Globus pallidus (tissue), 1 donor: ENCODE measurements at regions not wholly inside any gene's neighbourhood (a gene's known extent, or its start where the extent isn't known, plus 50 kb on each side); places are given as distances from the start of the nearest gene placed in this dataset.

Source experiments
- DNase-seq: peaks from one replicate; pipeline ENCODE4 v3.0.0-alpha.2; 2015; ENCODE audit warnings: low spot score

DNA sequence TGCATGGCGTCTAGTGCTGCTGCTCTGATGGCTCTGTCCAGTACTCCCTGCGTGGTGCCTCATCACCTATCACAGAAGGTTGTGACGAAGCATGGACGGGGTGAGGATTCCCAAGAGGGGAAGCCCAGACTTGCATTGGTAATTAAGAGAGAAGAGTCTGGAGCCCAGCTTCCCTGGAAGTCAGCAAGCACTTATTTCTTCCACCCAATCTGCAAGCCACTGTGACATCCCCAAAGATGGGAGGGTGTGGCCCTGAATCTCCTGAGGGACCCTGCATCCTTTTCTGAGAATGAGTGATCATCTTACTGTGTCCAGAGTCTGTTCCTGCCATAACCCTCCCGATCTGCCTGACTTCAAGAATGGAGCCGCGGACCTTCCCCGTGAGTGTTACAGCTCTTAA is 166.7 kb downstream of the PTPN20 start:
- no peak for DNase-seq

DNA sequence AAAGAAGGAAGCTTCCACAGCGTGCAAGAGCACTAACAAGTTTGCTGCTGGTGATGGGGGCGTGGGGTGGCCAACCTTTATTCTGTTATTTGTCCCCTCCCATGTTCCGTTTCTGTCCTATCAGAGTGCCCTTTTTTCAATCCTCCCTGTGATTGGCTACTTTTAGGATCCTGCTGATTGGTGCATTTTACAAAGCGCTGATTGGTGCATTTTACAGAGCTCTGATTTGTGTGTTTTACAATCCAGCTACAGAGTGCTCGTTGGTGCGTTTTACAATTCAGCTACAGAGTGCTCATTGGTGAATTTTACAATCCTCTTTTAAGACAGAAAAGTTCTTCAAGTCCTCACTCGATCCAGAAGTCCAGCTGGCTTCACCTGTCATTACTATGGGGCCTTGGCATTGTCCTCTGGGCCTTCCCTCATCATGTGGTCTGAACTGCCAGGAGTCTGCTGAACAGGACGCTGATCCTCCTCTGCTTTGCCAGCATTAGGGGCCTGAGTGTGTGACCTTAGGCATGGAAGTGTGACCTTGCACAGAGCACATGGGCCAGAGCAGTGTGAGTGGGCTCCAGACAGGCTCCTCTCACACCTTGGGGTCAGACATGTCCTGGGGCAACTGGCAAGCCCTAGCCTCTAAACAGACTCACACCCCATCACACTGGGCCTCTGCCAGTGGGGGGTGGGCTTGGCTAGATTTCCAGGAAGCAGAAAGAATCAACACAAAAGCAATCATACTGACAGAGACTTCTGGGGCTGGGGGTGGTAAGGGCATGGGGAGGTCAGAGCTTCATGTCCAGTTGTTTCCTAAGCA is 167.4 kb downstream of the PTPN20 start:
- DNase-seq, result no peak

DNA sequence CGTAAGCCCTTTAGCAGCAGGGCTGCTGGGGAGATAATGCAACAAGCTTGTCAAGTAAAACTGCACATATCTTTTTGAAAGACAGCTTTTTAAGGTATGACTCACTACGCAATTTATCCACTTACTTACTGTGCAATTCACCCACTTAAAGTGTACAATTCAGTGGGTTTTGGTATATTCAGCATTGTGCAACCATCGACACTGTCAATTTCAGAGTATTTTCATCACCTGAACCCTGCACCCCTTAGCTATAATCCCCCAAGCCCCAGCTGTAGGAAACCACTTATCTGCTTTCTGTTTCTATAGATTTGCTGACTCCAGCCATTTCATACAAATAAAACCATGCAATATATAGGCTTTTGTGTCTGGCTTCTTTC is 168.0 kb downstream of the PTPN20 start:
- no peak for DNase-seq

DNA sequence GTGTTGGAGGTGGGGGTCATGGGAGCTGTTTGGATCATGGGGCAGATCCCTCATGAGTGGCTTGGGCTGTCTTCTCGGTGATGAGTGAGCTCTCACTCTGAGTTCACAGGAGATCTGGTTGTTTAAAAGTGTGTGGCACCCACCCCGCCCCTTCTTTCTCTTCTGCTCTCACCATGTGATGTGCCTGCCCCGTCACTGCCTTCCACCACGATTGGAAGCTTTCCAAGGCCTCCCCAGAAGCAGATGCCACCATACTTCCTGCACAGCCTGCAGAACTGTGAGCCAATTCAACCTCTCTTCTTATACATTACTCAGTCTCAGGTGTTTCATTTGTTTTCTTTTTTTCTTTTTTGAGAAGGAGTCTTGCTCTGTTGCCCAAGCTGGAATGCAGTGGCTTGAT is 170.0 kb downstream of the PTPN20 start:
- no peak for DNase-seq

DNA sequence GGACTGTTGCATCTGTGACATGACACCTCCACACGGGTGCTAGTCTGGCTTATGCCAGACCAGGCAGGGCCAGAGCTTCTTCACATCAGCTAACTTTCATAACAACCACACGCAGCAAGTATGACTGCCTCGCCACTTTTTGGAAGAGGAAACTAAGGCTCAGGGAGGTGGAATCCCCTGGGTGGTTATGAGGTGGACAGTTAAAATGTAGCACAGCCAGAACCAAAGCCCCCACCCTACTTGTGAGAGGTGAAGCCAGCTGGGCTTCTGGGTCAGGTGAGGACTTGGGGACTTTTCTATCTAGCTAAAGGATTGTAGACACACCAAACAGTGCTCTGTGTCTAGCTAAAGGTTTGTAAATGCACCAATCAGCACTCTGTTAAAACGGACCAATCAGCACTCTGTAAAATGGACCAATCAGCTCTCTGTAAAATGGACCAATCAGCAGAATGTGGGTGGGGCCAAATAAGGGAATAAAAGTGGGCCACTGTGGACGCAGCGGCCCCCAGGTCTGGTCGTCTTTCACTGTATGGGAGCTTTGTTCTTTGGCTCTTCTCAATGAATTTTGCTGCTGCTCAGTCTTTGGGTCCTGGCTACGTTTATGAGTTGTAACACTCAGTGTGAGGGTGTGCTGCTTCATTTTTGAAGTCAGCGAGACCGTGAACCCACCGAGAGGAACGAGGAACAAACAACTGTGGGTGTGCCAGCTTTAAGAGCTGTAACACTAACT is 171.0 kb downstream of the PTPN20 start:
- DNase-seq, result no peak

DNA sequence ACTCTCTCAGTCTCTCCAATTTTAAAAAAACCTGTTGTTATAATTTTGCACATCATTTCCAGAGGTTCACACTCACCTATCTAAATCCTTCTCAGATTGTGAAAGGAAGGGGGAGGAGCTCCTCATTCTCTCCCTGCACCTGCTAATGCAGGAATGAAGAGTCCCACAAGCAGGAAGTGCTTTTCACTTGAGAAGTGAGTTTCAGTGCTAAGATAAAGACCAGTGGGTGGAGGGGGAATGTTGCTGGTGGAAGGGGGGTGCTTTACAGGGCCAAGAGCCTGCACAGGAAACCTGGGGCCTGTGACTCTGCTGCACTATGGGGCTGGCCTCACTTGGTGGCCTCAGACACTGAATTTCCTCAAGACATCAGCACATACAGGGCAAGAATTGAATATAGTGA is 176.4 kb downstream of the PTPN20 start:
- DNase-seq, result no peak

DNA sequence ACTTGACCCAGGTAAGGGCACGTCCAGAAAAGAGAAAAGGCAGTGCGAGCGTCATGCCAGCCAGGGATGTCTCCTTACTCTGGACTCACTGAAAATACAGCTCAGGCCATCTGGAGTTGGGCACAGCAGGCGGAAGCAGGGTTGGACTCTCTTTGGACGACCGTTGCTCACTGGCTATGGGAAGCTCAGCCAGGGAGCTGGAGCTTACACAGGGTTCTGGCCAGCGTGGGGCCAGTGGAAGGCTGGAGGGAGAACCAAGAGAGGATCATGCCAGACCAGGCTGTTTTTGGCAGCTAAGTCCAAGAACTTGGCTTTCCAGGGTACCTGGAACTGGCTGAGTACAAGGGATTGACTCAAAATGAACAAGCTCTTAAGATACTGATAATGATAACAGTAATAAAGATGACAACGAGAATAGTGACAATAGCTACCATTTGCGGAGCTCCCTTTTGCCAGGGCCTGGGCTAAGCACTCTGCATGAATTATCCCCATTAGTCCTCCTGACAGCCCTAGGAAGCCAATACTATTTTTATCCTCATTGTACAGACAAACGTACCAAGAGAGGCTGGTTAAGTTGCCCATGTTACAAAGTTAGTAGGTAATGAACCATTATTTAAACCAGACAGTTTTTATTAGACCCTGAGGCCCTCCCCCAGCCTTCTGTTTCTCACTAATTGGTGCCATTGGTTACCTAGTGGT is 177.6 kb downstream of the PTPN20 start:
- no peak for DNase-seq

DNA sequence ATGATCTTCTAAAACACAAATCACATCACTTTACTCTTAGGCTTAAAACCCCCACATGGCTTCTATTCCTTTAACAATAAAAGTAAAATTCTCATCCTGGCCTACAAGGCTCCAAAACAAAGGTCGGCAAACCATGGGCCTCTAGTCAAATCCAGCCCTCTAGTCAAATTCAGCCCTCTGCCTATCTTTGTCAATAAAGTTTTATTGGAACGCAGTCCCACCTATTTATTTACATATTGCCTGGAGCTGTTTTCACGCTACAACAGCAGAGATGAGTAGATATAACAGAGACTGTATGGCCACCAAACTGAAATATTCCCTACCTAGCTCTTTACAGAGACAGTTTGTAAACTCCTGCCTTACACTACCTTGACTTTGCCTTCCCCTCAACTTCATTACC is 178.8 kb downstream of the PTPN20 start:
- no peak for DNase-seq

DNA sequence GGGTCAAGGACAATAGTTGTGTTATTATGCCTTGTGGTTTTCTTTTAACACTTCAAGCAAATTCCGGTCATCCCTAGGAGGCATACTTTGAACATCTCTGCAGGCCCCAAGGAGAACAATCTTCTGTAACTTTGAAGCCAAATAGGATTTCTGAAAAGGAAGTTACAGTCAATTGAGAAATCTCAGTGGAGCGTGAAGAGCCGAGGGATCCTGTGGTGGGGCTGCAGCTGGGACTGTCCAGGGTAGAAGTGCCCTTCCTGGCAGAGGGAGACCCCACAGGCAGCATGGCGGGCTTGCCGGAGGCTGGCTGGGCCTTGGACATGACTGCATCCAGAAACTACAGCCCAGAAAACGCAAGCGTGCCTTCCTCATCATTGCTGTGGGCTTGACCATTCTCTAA is 179.7 kb downstream of the PTPN20 start:
- no peak for DNase-seq

DNA sequence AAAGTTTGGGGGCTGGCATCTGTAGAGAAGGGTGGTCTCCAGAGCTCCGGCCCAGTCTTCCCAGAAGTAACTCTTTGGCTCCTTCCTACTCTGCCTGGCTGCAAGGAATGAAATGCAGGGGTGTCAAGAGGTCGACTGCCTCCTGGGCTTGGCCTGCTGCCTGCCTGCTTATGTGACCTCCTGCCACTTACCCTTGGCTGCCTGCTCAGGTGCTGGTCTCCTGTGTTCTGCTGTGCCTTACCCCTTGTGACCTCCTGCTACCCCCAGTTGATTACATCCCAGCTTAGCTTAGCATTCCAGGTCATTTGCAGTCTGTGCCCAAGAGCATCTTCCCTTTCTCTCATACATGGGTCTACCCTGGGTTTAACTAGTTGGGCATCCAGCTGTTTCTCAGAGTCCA is 180.2 kb downstream of the PTPN20 start:
- DNase-seq, result no peak

DNA sequence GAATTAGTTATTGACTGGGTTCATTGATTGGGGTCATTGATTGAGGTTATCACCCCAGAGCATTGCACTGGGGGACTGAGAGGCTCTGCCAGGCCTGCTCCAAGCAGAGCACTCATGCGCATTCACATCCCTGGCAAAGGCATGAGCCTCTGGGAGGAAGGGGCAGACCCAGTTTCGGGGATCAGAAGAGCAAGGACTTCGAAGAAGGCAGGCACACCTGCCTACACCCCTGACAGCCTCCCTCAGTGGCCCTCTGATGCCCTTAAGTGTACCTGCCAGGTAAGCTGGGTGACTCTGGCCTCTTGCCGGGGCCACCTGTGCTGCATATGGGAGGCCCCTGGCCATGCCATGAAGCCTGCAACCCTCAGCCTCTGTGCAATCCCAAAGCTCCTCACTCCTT is 181.1 kb downstream of the PTPN20 start:
- no peak for DNase-seq

DNA sequence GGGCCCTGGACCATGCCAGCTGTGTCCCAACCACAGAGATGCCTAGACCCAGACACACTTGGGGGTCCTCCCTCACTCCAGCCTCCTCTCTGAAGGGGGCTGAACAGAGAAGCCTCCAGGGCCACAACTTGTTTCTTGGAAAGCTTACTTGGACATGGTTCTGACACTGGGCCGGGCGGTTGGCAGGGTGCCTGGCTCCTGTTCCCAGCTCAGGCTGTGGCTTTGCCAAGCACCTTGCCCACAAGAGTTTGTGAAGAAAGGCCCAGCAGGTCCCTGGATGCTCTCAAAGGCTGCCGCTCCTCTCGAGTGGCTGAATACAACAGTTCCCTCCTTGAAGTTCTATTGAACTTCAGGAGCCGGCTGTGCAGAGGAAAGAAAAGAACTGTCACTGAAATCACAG is 181.6 kb downstream of the PTPN20 start:
- DNase-seq, result no peak

DNA sequence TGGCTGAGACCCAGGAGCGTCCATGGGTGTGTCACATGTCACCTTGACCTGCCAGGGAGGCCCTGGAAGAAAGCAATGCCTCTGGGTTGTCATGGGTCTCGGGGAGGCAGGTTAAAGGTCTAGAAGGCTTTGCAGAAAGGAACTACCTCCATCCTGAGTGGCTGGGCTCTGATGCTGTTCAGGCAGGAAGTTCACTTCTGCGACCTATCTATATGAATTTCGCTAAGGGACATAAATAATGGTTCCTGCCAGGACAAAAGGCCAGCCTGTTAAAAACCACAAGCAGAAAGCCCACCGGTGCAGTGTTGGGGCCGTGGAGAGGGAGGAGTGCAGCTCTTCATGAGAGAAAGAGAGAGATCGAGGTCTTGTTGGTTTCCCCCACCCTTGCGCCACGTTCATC is 182.9 kb downstream of the PTPN20 start:
- DNase-seq, result no peak

DNA sequence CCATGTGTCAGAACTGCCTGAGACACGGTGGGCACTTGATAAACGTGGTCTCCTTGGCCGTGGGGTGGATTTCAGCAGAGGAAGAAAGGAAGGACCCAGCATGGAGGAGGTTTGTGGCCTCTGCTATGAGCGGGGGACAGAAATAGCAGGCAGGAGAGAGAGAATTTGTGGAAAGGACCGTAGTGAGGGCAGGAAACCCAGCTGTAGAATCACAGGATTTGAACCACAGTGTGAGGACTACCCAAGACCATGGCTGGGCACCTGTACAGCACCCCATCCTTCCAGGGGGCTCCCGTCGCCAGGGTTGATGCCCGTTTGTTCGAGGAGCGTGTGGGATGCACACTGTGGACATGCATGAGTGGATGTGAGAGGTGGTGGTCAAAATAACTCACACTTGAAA is 183.4 kb downstream of the PTPN20 start:
- DNase-seq, result no peak

DNA sequence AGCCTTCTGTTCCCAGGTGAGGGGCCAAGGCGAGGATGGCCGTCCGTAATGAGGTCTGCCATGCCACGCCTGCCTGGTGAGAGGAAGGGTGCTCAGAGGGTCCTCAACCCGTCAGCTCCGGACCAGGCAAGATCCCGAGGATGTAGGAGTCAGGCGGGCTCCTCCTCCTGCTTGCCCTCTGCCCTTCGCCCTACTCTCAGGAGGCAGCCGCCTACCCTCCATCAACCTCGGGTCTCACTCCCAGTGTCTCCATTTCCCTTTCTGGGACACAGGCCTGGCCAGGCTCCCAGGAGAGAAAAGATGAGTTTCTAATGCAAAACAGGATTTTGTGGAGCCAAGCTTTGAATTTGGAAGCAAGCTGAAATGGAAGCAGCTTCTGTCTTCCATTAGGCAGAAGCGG is 184.0 kb downstream of the PTPN20 start:
- DNase-seq, result no peak

DNA sequence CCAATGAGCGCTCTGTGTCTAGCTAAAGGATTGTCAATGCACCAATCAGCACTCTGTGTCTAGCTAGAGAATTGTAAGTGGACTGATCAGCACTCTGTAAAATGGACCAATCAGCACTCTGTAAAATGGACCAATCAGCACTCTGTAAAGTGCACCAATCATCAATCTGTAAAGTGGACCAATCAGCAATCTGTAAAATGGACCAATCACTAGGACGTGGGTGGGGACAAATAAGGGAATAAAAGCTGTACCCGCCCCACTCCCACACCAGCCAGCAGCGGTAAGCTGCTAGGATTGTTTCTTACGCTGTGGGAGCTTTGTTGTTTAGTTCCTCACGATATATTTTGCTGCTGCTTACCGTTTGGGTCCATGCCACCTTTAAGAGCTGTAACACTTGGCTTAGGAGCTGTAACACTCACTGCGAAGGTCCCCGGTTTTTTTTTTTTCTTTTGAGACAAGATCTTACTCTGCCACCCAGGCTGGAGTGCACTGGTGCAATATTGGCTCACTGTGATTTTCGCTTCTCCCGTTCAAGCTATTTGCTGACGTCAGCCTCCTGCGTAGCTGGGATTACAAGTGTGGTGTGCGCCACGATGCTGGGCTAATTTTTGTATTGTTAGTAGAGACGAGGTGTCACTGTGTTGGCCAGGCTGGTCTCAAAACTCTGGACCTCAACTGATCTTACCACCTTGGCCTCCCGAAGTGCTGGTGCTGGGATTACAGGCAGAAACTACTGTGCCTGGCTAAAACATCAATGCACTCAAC is 184.8 kb downstream of the PTPN20 start:
- DNase-seq, result no peak

DNA sequence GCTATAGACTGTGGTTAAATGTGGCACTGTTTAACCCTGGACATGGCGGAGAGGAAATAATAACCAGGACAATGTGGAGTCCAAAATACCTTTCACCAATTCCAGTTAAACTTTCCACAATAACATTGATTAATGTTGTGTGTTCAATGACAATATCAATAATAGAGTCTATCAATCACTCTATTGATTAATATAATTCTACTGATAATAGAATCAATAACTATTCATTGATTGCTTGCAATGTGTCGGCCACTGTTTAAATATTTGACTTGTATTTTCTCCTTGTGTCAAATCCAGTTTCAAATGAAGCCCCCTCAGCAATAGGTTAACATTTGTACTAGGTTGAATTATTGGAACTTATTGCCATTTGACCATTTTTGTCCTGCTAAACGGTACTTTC is 187.0 kb downstream of the PTPN20 start:
- DNase-seq, result no peak

DNA sequence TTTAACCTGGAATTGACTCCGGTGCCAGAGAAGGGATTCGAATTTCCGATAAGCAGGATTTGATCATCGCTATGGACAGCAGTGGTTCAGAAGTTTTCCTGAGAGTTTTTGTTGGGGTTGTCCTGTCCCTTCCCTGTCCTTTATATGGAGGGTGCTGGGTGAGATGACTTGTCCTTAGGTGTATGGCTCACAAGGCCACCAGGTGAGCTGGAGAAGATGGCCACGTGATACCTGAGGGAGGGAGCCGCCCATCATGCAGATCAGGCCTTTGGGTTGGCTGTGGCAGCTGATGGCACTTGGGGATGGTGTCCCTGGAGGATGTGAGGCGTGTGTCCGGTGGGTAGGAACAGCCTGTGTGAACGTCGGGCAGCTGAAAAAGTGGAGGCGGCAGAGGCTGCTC is 187.7 kb downstream of the PTPN20 start:
- no peak for DNase-seq

DNA sequence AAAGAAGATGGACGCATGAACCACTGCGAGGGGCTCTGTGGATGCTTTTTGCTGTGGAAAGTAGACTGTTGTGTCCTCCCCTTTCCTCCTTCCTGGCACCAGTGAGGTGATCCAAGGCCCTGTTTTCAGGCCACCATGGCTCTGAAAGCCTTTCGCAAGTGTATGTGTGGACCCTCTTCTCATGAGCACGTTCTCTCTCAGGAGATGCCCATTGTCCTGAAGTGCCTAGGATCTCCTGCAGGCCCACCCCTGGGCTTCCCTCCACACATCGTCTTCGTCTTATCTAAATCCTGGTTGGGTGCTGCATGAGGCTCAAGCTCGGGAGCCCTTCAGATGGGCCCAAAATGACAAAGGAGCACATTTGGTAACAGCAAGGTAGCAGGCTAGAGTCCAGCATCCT is 188.2 kb downstream of the PTPN20 start:
- no peak for DNase-seq

DNA sequence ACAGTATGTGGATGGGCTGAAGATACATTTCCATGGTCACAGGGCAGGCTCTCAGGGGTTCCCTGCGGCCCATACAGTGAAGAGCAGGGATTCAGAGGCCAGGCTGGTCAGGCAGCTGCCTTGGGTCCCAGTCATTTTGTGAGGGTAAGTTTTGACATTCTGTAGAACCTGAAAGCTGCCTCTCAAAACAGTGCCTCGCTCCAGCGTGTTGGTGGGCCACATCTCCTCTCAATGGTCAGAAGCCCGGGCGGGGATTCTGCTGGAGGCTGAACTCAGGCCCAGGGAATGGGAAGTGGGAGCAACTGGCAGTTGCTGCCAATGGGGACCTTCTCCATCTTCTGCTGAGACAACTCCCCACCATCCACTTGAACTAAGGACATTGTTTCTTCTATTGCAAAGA is 190.0 kb downstream of the PTPN20 start:
- no peak for DNase-seq

DNA sequence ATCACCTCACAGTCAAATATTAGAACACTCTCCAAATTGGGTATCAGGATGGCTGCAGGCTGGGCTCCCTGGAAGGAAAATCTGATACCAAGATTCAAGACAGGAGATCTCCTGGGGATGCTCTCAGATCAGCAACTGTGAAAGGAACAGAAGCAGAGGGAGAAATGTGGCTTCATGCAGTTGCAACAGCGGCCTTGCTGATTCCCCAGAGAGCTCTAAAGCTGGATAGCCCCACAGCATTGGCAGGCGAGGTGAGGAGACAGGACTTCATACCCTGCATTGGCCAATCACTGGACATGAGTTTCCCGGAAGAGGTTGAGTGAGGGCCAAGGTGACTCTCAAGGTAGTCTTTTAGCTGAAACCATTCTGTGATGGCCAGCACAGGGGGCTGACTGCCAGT is 190.6 kb downstream of the PTPN20 start:
- no peak for DNase-seq

DNA sequence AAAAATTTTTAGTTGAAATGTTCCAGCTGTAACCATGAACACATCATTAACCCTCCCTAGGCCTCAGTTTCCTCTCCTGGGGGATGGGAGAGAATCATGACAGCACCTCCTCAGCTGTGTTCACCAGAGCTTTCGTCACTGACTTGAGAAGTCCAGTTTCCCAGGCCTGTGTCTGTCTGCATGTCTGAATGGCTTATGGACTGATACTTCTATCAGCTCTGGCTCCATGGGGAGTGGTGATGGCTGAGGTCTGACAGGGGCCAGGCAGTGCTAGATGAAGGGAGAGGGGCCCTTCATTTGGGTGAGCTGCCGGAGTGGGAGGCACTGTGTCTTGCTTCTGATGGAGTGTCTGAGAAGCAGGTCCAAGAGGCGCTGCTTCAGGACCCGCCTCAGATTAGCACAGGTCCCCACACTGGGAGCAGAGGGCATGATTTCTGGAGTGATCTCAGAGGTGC is 192.9 kb downstream of the PTPN20 start:
- DNase-seq, result no peak
